ENCODE measurements at regions not wholly inside any gene's neighbourhood (a gene's known extent, or its start where the extent isn't known, plus 50 kb on each side); places are given as distances from the start of the nearest gene placed in this dataset.

DNA sequence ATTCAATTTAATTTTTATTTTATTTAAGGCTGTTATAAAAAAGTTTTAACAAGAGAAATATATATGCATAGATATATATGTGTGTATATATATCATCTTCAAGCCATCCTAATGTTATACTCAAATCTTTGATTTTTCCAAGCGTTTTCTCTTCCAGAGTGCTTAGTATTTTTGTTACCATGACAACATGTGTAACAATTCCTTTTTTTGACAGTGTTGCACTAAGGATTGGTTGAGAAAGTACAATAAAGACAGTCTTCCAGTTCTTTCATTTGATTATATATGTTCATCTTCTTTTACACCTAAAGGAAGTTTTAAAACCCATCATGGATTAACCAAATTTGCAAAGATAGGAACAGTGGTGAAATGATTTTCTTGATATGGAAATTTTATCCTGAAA is 171.7 kb downstream of the KLF6 start:
- POLR2A ChIA-PET, result no interaction called here
- H3K4me2 ChIP-seq (ENCODE audit: insufficient read depth, low read length), result no peak overlapping the region
- no peaks in the 10 kb centered on the region for H4K20me1 ChIP-seq (replicated peaks; ENCODE audit: control insufficient read depth, extremely low read depth, insufficient read depth, low read length)
- TF ChIP-seq POLR2A (IDR thresholded peaks at IDR 0.05; ENCODE audit: low read depth, low read length) (no peak), JUN (IDR thresholded peaks at IDR 0.05; ENCODE audit: borderline replicate concordance, insufficient read depth, insufficient read length, low read depth) (no peak), POLR2AphosphoS5 (IDR thresholded peaks at IDR 0.05; ENCODE audit: insufficient read depth, low read depth, low read length) (no peak), MYC (IDR thresholded peaks at IDR 0.05; ENCODE audit: low read depth, low read length) (no peak), FOS (IDR thresholded peaks at IDR 0.05; ENCODE audit: borderline replicate concordance, insufficient read depth, low read length) (no peak), EZH2 (IDR thresholded peaks at IDR 0.05; ENCODE audit: borderline replicate concordance, low read depth, low read length, severe bottlenecking) (no peak)
- TF ChIP-seq, protein P1, sequence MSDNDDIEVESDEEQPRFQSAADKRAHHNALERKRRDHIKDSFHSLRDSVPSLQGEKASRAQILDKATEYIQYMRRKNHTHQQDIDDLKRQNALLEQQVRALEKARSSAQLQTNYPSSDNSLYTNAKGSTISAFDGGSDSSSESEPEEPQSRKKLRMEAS (IDR thresholded peaks at IDR 0.05; ENCODE audit: insufficient read depth, insufficient read length), result no peak
- TF ChIP-seq, protein P2, sequence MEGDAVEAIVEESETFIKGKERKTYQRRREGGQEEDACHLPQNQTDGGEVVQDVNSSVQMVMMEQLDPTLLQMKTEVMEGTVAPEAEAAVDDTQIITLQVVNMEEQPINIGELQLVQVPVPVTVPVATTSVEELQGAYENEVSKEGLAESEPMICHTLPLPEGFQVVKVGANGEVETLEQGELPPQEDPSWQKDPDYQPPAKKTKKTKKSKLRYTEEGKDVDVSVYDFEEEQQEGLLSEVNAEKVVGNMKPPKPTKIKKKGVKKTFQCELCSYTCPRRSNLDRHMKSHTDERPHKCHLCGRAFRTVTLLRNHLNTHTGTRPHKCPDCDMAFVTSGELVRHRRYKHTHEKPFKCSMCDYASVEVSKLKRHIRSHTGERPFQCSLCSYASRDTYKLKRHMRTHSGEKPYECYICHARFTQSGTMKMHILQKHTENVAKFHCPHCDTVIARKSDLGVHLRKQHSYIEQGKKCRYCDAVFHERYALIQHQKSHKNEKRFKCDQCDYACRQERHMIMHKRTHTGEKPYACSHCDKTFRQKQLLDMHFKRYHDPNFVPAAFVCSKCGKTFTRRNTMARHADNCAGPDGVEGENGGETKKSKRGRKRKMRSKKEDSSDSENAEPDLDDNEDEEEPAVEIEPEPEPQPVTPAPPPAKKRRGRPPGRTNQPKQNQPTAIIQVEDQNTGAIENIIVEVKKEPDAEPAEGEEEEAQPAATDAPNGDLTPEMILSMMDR (IDR thresholded peaks at IDR 0.05; ENCODE audit: extremely low read depth in 1 of 2, insufficient read depth in 1 of 2, low read depth in 1 of 2, low read length in 2 of 2), result no peak
- no peaks in the 10 kb centered on the region for H3K36me3 ChIP-seq (ENCODE audit: control insufficient read depth in 2 of 2, extremely low read depth in 1 of 2, insufficient read depth in 2 of 2, low read length in 2 of 2)
- H3K27ac ChIP-seq (ENCODE audit: insufficient read depth, low read depth, low read length), result no peak overlapping the region
- FAIRE-seq (no peak), DNase-seq (ENCODE audit: low read depth, low spot score) (no peak)
- CTCF ChIA-PET, result interaction anchor here (0.7 kb wide), 1 partner anchor 15 kb away, joined by 3 read pairs; no protein-coding TSS in a partner anchor
- no peaks in the 10 kb centered on the region for H3K9me1 ChIP-seq (replicated peaks; ENCODE audit: control insufficient read depth, extremely low read depth, insufficient read depth, low read length)
- H3K9ac ChIP-seq (replicated peaks; ENCODE audit: extremely low read depth, insufficient read depth, low read length), result no peak overlapping the region
- H3K4me3 ChIP-seq (replicated peaks in 1 of 3; ENCODE audit: insufficient read depth in 1 of 3, low read depth in 1 of 3, low read length in 3 of 3), result no peak overlapping the region
- H3K79me2 ChIP-seq (ENCODE audit: control insufficient read depth, insufficient read depth, low read length), result no peaks in the 10 kb centered on the region
- no peaks in the 10 kb centered on the region for H3K9me3 ChIP-seq (replicated peaks; ENCODE audit: control insufficient read depth, insufficient read depth, low read length)
- no peak overlapping the region for H2AFZ ChIP-seq (ENCODE audit: low read depth, low read length)
- BruUV-seq (replicated peaks), result no TSS peak
- dilution Hi-C loops (cut with MboI; ENCODE audit: extremely low pct_ligation_motif_present, low sequenced_read_pairs), result no loop called here
- H3K27me3 ChIP-seq (ENCODE audit: control insufficient read depth in 2 of 2, insufficient read depth in 2 of 2, low read length in 2 of 2), result peaks cover 0 to 2% of the 10 kb centered on the region in 2 experiments
- no peaks in the 10 kb centered on the region for H3K4me1 ChIP-seq (ENCODE audit: control insufficient read depth, extremely low read depth, insufficient read depth, low read length)
- intact Hi-C loops (cut with micrococcal nuclease), result no loop called here
